GM21390 (cell line): ENCODE measurements at regions not wholly inside any gene's neighbourhood (a gene's known extent, or its start where the extent isn't known, plus 50 kb on each side); places are given as distances from the start of the nearest gene placed in this dataset.

Source experiments
- ATAC-seq: cut with Tn5 transposase; IDR thresholded peaks from one replicate; pipeline ENCODE4 v1.9.1; 2021; ENCODE audit not compliant: unreplicated experiment

GRCh38 chr18:11279461-11279860 lies 130.1 kb upstream of the PIEZO2 start:
- no peak for ATAC-seq

GRCh38 chr18:11276678-11277077 lies 127.3 kb upstream of the PIEZO2 start:
- ATAC-seq, result no peak

GRCh38 chr18:11274144-11274794 lies 124.9 kb upstream of the PIEZO2 start:
- ATAC-seq, result no peak

GRCh38 chr18:11272516-11272915 lies 123.1 kb upstream of the PIEZO2 start:
- no peak for ATAC-seq

GRCh38 chr18:11271954-11272353 lies 122.6 kb upstream of the PIEZO2 start:
- no peak for ATAC-seq

GRCh38 chr18:11269257-11269656 lies 119.9 kb upstream of the PIEZO2 start:
- ATAC-seq, result no peak

GRCh38 chr18:11268741-11269233 lies 119.4 kb upstream of the PIEZO2 start:
- ATAC-seq, result no peak

GRCh38 chr18:11268153-11268552 lies 118.8 kb upstream of the PIEZO2 start:
- ATAC-seq, result no peak

- ATAC-seq, result no peak
Measured at GRCh38 chr18:11266781-11267480, 117.6 kb upstream of the PIEZO2 start.

- ATAC-seq, result no peak
Measured at GRCh38 chr18:11261486-11261885, 112.1 kb upstream of the PIEZO2 start.

GRCh38 chr18:11260961-11261461 lies 111.6 kb upstream of the PIEZO2 start:
- ATAC-seq, result no peak

- no peak for ATAC-seq
Measured at GRCh38 chr18:11259469-11260150, 110.2 kb upstream of the PIEZO2 start.

- no peak for ATAC-seq
Measured at GRCh38 chr18:11258039-11258610, 108.8 kb upstream of the PIEZO2 start.

- no peak for ATAC-seq
Measured at GRCh38 chr18:11256251-11256650, 106.9 kb upstream of the PIEZO2 start.

GRCh38 chr18:11251891-11252270 lies 102.5 kb upstream of the PIEZO2 start:
- ATAC-seq, result no peak

GRCh38 chr18:11251229-11251890 lies 102.0 kb upstream of the PIEZO2 start:
- ATAC-seq, result no peak

GRCh38 chr18:11249391-11249790 lies 100.0 kb upstream of the PIEZO2 start:
- ATAC-seq, result no peak

- no peak for ATAC-seq
Measured at GRCh38 chr18:11247381-11247970, 98.1 kb upstream of the PIEZO2 start.

- no peak for ATAC-seq
Measured at GRCh38 chr18:11246495-11247300, 97.3 kb upstream of the PIEZO2 start.

GRCh38 chr18:11245879-11246278 lies 96.5 kb upstream of the PIEZO2 start:
- no peak for ATAC-seq
